Lung (tissue), 11 donors: ENCODE measurements at regions not wholly inside any gene's neighbourhood (a gene's known extent, or its start where the extent isn't known, plus 50 kb on each side); places are given as distances from the start of the nearest gene placed in this dataset.

Experiments
- ATAC-seq: fragments of 200-7000 bp; cut with Tn5 transposase; one replicate; pipeline ENCODE4 v1.9.1; 2020; ENCODE audit warnings: moderate number of reproducible peaks; ENCODE audit not compliant: insufficient read depth, low FRiP score
- DNase-seq, 3 donors: peaks; one replicate each; pipeline ENCODE4 v3.0.0-alpha.2; 2013 to 2017
- H3K27ac ChIP-seq, 2 donors: one replicate each; pipeline ENCODE4 v1.5.1; 2013; ENCODE audit warnings: mild to moderate bottlenecking in 2 of 2, moderate library complexity in 2 of 2, control low read depth in 1 of 2, inconsistent platforms in 1 of 2, low read depth in 1 of 2, low read length in 1 of 2
- H3K27me3 ChIP-seq, 3 donors: one replicate each; pipeline ENCODE4 v1.5.1; 2013; ENCODE audit warnings: low read length in 2 of 3; ENCODE audit not compliant: control insufficient read depth in 3 of 3, insufficient read depth in 3 of 3
- H3K36me3 ChIP-seq, 4 donors: one replicate each; pipeline ENCODE4 v1.5.1; 2013; ENCODE audit warnings: low read length in 4 of 4, mild to moderate bottlenecking in 1 of 4, moderate library complexity in 1 of 4; ENCODE audit not compliant: control insufficient read depth in 4 of 4, insufficient read depth in 4 of 4
- H3K4me1 ChIP-seq, 5 donors: one replicate each; pipeline ENCODE4 v1.5.1; 2013; ENCODE audit warnings: low read length in 5 of 5, mild to moderate bottlenecking in 2 of 5, moderate library complexity in 1 of 5; ENCODE audit not compliant: control insufficient read depth in 5 of 5, insufficient read depth in 5 of 5
- H3K4me3 ChIP-seq: one replicate; pipeline ENCODE4 v1.5.1; 2013; ENCODE audit warnings: mild to moderate bottlenecking, control low read depth, moderate library complexity
- H3K9ac ChIP-seq, 2 donors: one replicate each; pipeline ENCODE4 v1.5.1; 2013; ENCODE audit warnings: low read length in 2 of 2, control low read depth in 1 of 2; ENCODE audit not compliant: insufficient read depth in 1 of 2
- H3K9me3 ChIP-seq, 4 donors: one replicate each; pipeline ENCODE4 v1.5.1; 2013; ENCODE audit warnings: low read length in 3 of 4, mild to moderate bottlenecking in 1 of 4, moderate library complexity in 1 of 4; ENCODE audit not compliant: control insufficient read depth in 4 of 4, insufficient read depth in 3 of 4
- WGBS, 2 donors: extraction: QIAGEN DNeasy Blood & Tissue Kit; methylation state at CpG; one replicate each; pipeline ENCODE4 v1.1.7; 2013; 5-methylcytosine and 5-hydroxymethylcytosine counted together
- TF ChIP-seq, protein P1 (sequence below): IDR thresholded peaks from 2 replicates; pipeline ENCODE4 v1.5.1; 2012; ENCODE audit warnings: mild to moderate bottlenecking; ENCODE audit errors: control extremely low read depth, extremely low read depth
- donor health status: control.
- donor health status: control.
- donor health status: Bipolar disorder and iron deficiency.
- donor health status: healthy.
- donor health status: DM: yes; HTN: yes; CAD: no.

DNA sequence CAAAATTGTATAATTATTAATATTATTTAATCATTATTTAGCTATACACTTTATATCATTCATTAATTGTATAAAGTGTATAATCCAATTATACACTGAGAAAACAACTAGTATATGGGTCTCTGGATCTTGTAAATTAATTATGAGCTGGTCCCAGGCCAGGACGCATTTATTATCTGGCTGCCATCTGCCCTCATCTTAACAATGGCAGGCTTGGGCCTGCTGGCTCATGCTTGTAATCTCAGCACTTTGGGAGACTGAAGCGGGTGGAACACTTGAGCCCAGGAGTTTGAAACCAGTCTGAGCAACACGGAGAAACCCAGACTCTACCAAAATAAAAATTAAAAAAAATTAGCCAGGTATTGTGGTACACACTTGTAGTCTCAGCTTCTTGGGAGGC, 502.2 kb upstream of the NRXN1 start:
- Histone ChIP-seq H3K9me3 (peaks cover 0 to 3% (median under 1%) of the 10 kb centered on the region in 4 donors), H3K36me3 (no peaks in the 10 kb centered on the region), H3K9ac (no peak overlapping the region), H3K27me3 (no peaks in the 10 kb centered on the region), H3K4me1 (no peaks in the 10 kb centered on the region), H3K4me3 (no peak overlapping the region), H3K27ac (no peak overlapping the region)
- WGBS, 2 donors, result 94 to 96% methylated on average over 3 of the region's 3 CpGs
- DNase-seq (no peak), ATAC-seq (no peak)
- TF ChIP-seq, protein P1, sequence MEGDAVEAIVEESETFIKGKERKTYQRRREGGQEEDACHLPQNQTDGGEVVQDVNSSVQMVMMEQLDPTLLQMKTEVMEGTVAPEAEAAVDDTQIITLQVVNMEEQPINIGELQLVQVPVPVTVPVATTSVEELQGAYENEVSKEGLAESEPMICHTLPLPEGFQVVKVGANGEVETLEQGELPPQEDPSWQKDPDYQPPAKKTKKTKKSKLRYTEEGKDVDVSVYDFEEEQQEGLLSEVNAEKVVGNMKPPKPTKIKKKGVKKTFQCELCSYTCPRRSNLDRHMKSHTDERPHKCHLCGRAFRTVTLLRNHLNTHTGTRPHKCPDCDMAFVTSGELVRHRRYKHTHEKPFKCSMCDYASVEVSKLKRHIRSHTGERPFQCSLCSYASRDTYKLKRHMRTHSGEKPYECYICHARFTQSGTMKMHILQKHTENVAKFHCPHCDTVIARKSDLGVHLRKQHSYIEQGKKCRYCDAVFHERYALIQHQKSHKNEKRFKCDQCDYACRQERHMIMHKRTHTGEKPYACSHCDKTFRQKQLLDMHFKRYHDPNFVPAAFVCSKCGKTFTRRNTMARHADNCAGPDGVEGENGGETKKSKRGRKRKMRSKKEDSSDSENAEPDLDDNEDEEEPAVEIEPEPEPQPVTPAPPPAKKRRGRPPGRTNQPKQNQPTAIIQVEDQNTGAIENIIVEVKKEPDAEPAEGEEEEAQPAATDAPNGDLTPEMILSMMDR, result no peak

DNA sequence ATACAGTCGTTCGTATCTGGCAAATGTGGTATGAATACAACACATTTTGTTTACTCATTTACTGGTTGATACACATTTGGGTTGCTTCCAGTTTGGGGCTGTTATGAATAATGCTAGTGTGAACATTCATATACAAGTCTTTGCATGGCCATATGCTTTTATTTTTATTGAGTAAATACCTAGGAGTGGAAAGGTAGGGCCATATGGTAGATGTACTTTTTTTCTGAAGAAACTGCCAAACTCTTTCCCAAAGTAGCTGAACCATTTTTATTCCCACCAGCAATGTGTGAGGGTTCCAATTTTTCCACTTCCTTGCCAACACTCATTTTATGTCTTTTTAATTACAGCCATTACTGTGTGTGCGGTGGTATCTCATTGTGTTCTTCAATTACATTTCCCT, 496.2 kb upstream of the NRXN1 start:
- TF ChIP-seq, protein P1, result no peak
- Histone ChIP-seq H3K27me3 (no peaks in the 10 kb centered on the region), H3K36me3 (no peaks in the 10 kb centered on the region), H3K9me3 (peaks cover 0 to 3% (median 0%) of the 10 kb centered on the region in 4 donors), H3K4me3 (no peak overlapping the region), H3K4me1 (no peaks in the 10 kb centered on the region), H3K9ac (no peak overlapping the region), H3K27ac (no peak overlapping the region)
- ATAC-seq (no peak), DNase-seq (no peak)
- 89 to 95% methylated on average over 3 of the region's 3 CpGs for WGBS, 2 donors

DNA sequence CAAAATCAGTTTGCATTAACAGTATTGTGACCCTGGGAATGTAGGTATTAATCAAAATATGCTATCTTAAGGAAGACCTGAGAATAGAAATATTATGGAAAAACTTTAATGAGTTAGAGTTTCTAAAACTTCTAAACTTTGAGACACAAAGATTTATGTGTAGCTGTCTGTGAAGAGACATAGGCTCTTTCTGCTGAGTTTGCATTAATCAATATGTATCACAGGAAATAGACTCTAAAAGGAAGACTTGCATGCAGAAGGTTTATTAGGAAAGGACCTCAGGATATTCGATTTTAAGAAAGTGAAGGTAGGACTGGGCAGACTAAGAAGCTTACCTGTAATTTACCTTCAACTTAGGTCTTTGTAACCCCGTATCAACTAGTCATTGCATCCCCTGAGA, 494.8 kb upstream of the NRXN1 start:
- H3K27ac ChIP-seq, result no peak overlapping the region
- no peaks in the 10 kb centered on the region for H3K27me3 ChIP-seq
- H3K9me3 ChIP-seq, result peaks cover 0 to 3% (median 0%) of the 10 kb centered on the region in 4 donors
- ATAC-seq, result no peak
- no peak for DNase-seq
- no peak overlapping the region for H3K9ac ChIP-seq
- no peak overlapping the region for H3K4me3 ChIP-seq
- H3K36me3 ChIP-seq, result no peaks in the 10 kb centered on the region
- 79 to 82% methylated on average over 2 of the region's 2 CpGs for WGBS, 2 donors
- H3K4me1 ChIP-seq, result no peaks in the 10 kb centered on the region
- TF ChIP-seq, protein P1, result no peak

DNA sequence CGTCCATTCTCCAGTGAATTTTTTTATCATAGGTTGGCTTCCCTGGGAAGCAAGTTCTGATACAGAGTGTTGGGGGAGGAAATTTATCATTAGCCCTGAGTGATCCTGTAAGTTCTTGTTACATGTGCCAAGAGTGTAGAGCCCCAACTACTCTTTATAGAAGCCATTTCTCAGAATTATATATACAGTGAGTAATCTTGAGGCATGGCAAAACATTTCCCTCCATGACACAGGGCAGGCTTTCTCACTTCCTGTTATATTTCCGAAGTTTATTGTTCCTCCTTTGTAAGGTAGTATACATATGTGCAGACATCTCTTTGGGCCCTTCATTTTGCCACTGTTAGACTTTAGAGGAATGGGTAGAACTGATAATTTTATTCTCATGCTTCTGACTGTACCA, 484.7 kb upstream of the NRXN1 start:
- WGBS, 2 donors, result 67 to 77% methylated on average over 2 of the region's 2 CpGs
- Histone ChIP-seq H3K27ac (no peak overlapping the region), H3K4me3 (no peak overlapping the region), H3K9ac (no peak overlapping the region), H3K27me3 (no peaks in the 10 kb centered on the region), H3K36me3 (no peaks in the 10 kb centered on the region), H3K4me1 (no peaks in the 10 kb centered on the region), H3K9me3 (no peaks in the 10 kb centered on the region)
- no peak for ATAC-seq
- TF ChIP-seq, protein P1, result no peak
- DNase-seq, result no peak
